ENCODE measurements at regions not wholly inside any gene's neighbourhood (a gene's known extent, or its start where the extent isn't known, plus 50 kb on each side); places are given as distances from the start of the nearest gene placed in this dataset.
"Not testable (repeated sequence)": the region's sequence is repeated elsewhere in the genome, so short reads cannot be mapped to it uniquely, and the experiment has no call there.

DNA sequence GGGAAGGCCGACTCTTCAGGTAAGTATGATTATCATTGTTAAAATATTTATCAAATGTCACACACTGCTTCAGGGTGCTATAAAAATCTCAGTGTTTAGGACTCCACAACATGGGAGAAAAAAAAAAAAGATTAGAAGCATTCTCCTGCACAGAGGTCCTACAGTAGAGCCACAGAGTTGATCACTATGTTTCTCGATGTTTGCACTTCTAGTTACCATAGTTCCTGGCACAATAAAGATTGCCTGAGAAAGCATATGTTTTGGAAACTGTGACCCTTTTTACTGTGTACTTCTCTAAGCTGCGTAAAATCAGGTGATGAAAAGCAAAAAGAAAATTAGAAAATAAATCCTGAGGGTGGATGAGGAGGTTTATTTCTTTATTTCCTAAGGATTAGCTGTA is 269.9 kb upstream of the SYNCRIP start:
- Mint-ChIP-seq H3K4me3 (no peak overlapping the region), H3K27me3 (ENCODE audit: insufficient read depth) (no peaks in the 10 kb centered on the region), H3K9me3 (no peaks in the 10 kb centered on the region), H3K36me3 (ENCODE audit: low read depth) (no peaks in the 10 kb centered on the region), H3K27ac (no peak overlapping the region), H3K4me1 (ENCODE audit: low read depth) (no peaks in the 10 kb centered on the region)
- no peak for DNase-seq (ENCODE audit: low spot score)
- intact Hi-C loops (cut with micrococcal nuclease) = no loop called here

DNA sequence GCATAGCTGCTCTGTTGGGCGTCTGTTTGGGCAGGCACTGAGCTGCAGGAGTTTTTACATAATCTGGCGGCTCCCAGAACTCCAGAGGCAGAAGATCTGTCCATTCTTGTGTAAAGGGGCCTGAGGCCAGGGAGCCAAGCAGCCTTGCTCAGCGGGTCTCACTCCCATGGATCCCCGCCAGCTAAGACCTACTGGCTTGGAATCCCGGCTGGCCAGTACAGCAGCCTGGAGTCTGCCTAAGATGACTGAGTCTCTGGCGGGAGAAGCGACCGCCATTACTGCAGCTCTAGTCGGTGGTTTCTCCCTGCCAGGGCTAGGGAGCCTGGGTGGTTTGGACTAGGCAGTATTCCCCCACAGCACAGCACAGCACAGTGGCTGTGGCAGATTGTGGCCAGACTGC is 268.4 kb upstream of the SYNCRIP start:
- H3K9me3 Mint-ChIP-seq = no peaks in the 10 kb centered on the region
- no peak for DNase-seq (ENCODE audit: low spot score)
- intact Hi-C loops (cut with micrococcal nuclease) = no loop called here
- H3K4me3 Mint-ChIP-seq = no peak overlapping the region
- no peak overlapping the region for H3K27ac Mint-ChIP-seq
- H3K4me1 Mint-ChIP-seq (ENCODE audit: low read depth) = no peaks in the 10 kb centered on the region
- no peaks in the 10 kb centered on the region for H3K27me3 Mint-ChIP-seq (ENCODE audit: insufficient read depth)
- H3K36me3 Mint-ChIP-seq (ENCODE audit: low read depth) = no peaks in the 10 kb centered on the region

GRCh38 chr6:85908120-85908519 is 265.4 kb upstream of the SYNCRIP start:
- H3K27me3 Mint-ChIP-seq (ENCODE audit: insufficient read depth); H3K4me3 Mint-ChIP-seq; DNase-seq (ENCODE audit: low spot score); H3K4me1 Mint-ChIP-seq (ENCODE audit: low read depth); intact Hi-C loops (cut with micrococcal nuclease); H3K27ac Mint-ChIP-seq; H3K9me3 Mint-ChIP-seq; H3K36me3 Mint-ChIP-seq (ENCODE audit: low read depth): not testable (repeated sequence)

DNA sequence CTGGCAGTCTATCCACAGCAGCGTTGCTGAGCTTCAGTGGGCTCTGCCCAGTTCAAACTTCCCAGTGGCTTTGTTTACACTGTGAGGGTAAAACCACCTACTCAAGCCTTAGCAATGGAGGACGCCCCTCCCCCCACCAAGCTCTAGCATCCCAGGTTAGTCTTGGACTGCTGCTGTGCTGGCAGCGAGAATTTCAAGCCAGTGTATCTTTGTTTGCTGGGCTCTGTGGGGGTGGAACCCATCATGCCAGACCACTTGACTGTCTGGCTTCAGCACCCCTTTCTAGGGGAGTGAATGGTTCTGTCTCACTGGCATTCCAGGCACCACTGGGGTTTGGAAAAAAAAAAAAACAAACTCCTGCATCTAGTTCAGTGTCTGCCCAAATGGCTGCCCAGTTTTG is 249.7 kb upstream of the SYNCRIP start:
- Mint-ChIP-seq H3K9me3 (peaks cover 6% of the 10 kb centered on the region), H3K27me3 (ENCODE audit: insufficient read depth) (no peaks in the 10 kb centered on the region), H3K4me1 (ENCODE audit: low read depth) (no peaks in the 10 kb centered on the region), H3K27ac (no peak overlapping the region), H3K4me3 (no peak overlapping the region), H3K36me3 (ENCODE audit: low read depth) (no peaks in the 10 kb centered on the region)
- intact Hi-C loops (cut with micrococcal nuclease) = no loop called here
- no peak for DNase-seq (ENCODE audit: low spot score)

GRCh38 chr6:85887461-85887860 is 244.8 kb upstream of the SYNCRIP start:
- intact Hi-C loops (cut with micrococcal nuclease) = no loop called here
- DNase-seq (ENCODE audit: low spot score) = no peak
- Mint-ChIP-seq H3K9me3 (no peaks in the 10 kb centered on the region), H3K27ac (no peak overlapping the region), H3K4me3 (no peak overlapping the region), H3K4me1 (ENCODE audit: low read depth) (no peaks in the 10 kb centered on the region), H3K27me3 (ENCODE audit: insufficient read depth) (no peaks in the 10 kb centered on the region), H3K36me3 (ENCODE audit: low read depth) (no peaks in the 10 kb centered on the region)

GRCh38 chr6:85868685-85869084 is 226.0 kb upstream of the SYNCRIP start:
- Mint-ChIP-seq H3K36me3 (ENCODE audit: low read depth) (no peaks in the 10 kb centered on the region), H3K27me3 (ENCODE audit: insufficient read depth) (no peaks in the 10 kb centered on the region), H3K4me3 (no peak overlapping the region), H3K9me3 (no peaks in the 10 kb centered on the region), H3K27ac (no peak overlapping the region), H3K4me1 (ENCODE audit: low read depth) (no peaks in the 10 kb centered on the region)
- DNase-seq (ENCODE audit: low spot score) = no peak
- intact Hi-C loops (cut with micrococcal nuclease) = no loop called here

DNA sequence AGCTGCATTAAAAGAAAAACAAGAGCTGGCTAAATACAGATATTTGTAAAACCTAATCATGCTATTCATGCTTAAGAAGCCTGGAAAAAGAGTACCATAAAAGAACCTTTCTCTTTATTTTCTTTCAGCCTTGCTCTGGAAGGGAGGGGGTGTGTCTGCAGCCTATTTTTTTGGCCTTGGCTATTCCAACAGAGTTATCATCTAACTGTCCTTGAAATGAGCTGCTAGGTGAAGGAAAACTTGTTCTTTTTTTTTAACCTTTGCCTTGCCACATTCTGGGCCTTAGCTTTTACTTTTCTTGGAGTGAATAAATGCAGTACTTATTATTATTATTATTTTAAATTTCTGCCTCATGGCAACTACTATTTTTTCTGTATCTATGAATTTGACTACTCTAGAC is 224.9 kb upstream of the SYNCRIP start:
- intact Hi-C loops (cut with micrococcal nuclease) = no loop called here

DNA sequence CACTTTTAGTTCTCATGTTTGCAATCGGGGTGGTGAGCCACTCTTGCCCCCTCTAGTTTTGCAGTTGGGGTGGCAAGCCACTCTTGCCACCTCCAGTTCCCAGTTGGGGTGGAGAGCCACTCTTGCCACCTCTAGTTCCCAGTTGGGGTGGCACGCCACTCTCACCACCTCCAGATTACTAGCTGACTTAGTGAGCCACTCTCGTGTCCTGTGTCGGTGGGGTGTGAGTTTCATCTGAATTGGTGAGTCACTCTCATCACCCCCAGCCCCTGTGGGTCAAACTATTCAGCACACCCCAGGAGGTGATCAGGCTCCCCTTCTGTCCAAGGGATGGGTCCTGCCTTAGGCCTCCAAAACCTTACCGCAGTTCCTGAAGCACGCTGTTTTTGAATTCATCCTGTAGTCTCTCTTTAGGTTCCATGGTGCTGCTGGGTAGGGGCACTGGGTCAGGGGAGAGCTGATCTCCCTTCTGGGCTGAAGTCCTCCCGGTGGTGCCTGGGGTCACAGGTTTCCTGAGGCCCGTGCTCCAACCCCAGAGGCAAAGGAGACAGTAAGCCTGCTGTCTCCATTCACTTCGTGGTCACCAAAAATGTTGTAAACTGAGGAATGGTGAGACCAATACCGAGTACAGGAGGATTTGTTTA is 224.2 kb upstream of the SYNCRIP start:
- DNase-seq (ENCODE audit: low spot score) = no peak
- Mint-ChIP-seq H3K27me3 (ENCODE audit: insufficient read depth) (no peaks in the 10 kb centered on the region), H3K36me3 (ENCODE audit: low read depth) (no peaks in the 10 kb centered on the region), H3K27ac (no peak overlapping the region), H3K9me3 (no peaks in the 10 kb centered on the region), H3K4me1 (ENCODE audit: low read depth) (no peaks in the 10 kb centered on the region), H3K4me3 (no peak overlapping the region)
- intact Hi-C loops (cut with micrococcal nuclease) = no loop called here

More for the DNA sequence above, 224.9 kb upstream of the SYNCRIP start:
- Mint-ChIP-seq H3K36me3 (ENCODE audit: low read depth) (no peaks in the 10 kb centered on the region), H3K27me3 (ENCODE audit: insufficient read depth) (no peaks in the 10 kb centered on the region), H3K4me3 (no peak overlapping the region), H3K4me1 (ENCODE audit: low read depth) (no peaks in the 10 kb centered on the region), H3K9me3 (no peaks in the 10 kb centered on the region), H3K27ac (no peak overlapping the region)
- DNase-seq (ENCODE audit: low spot score) = no peak

DNA sequence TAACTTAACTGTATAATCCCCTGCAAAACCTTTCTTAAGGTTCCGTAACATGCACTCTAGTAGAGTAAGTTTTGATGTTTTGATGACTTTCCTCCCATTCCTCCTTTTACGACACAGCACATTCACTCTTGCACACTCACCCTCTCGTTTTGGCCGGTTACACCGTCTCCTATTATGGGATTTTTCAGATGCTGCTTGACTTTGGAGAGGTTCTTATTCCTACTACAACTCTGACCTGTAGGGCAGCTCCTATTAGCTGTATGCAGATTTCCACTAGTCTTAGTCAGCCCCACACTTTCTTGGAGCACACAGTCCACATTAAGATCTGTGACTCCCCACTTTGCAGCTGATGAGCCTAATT is 223.7 kb upstream of the SYNCRIP start:
- Mint-ChIP-seq H3K9me3 (no peaks in the 10 kb centered on the region), H3K36me3 (ENCODE audit: low read depth) (no peaks in the 10 kb centered on the region), H3K4me1 (ENCODE audit: low read depth) (no peaks in the 10 kb centered on the region), H3K27me3 (ENCODE audit: insufficient read depth) (no peaks in the 10 kb centered on the region), H3K27ac (no peak overlapping the region), H3K4me3 (no peak overlapping the region)
- intact Hi-C loops (cut with micrococcal nuclease) = no loop called here
- no peak for DNase-seq (ENCODE audit: low spot score)

DNA sequence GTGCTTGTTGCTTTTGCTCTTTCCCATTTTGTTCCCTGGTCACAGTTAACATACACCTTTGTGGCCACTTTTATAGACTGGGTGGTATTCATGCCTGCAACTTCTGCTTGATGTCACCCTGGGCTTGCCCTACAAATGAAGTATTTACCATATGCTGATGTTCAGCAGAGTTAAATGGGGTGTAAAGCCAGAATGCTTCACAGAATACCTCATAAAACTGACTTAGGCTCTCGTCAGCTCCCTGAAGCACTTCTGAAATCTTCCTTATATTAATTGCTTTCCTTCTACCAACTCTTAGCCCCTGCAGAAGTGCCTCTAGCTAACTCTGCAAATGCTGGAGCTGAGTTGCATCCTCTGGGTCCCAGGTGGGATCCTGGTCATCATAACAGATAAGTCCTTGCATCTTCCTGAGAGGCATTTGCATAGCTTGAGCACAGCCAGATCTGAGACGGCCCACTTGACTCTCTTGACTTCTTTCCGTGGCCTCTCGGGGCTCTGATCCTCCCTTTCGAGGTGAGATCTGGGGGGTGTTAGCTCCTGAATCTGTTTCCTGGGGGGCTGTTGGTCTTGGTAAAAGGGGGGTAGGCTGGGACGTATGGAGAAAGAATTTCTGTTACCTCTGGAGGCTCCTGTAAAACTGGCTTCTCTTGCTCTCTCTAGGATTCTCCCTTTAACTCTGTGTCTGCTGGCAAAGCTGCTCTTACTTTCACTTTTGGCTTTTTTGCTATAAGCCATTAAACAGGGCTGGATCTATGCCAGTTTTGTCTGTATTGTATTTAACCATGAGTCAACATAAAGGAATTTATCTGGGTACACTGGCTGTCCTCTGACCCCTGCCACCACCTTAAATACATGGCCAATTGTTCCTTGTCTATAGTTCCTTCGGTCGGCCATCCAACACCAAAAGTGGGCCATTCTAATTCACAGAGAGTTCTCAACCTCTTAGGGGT is 223.0 kb upstream of the SYNCRIP start:
- intact Hi-C loops (cut with micrococcal nuclease) = no loop called here
- H3K4me3 Mint-ChIP-seq = no peak overlapping the region
- H3K36me3 Mint-ChIP-seq (ENCODE audit: low read depth) = no peaks in the 10 kb centered on the region

DNA sequence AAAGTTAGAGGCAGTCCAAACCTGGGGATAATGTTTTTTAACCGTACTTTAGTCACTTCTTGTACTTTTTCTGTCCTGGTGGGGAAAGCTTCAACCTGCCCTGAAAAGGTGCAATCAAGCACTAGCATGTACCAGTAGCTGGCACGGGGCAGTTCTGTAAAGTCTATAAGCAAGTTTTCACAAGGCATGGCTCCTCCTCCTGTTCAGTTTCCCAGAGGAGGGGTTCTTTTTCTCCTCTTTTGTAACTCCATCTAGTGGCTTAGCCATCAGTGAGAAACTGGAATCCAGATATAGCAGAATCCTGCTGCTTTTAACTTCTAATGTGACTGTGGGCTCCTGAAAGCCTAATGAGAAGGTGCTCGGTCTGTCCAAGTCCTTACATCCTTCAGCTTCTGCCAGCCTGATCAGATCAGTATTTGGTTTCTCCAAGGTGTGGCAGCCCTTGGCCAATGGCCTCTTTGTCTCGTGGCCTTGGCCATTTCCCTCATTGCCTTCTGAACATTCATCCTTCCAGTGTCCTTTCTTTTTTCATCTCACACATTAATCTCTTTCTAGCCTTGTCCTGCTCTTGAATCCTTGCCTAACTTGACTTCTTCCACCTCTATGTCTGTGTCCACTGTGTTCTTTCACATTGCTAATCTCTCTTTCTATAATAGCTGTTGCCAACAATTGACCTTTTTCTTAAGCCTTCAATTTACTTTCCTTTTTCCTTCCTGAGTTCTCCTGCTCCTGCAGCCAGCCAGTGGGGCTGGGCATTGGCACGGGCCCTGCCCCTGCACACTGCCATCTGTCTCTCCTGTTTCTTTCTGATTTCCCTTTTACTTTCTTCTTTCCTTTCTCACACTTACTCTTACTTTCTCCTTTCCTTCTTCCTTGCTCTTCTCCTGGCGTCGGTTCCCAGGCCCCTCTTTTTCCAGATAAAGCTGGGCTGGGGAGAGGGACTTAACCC is 222.0 kb upstream of the SYNCRIP start:
- Mint-ChIP-seq H3K36me3 (ENCODE audit: low read depth) (no peaks in the 10 kb centered on the region), H3K9me3 (no peaks in the 10 kb centered on the region), H3K27ac (no peak overlapping the region), H3K4me3 (no peak overlapping the region), H3K27me3 (ENCODE audit: insufficient read depth) (no peaks in the 10 kb centered on the region), H3K4me1 (ENCODE audit: low read depth) (no peaks in the 10 kb centered on the region)
- intact Hi-C loops (cut with micrococcal nuclease) = no loop called here
- no peak for DNase-seq (ENCODE audit: low spot score)

More for the DNA sequence above, 223.0 kb upstream of the SYNCRIP start:
- H3K4me1 Mint-ChIP-seq (ENCODE audit: low read depth) = no peaks in the 10 kb centered on the region
- no peaks in the 10 kb centered on the region for H3K9me3 Mint-ChIP-seq
- no peak for DNase-seq (ENCODE audit: low spot score)
- H3K27ac Mint-ChIP-seq = no peak overlapping the region
- no peaks in the 10 kb centered on the region for H3K27me3 Mint-ChIP-seq (ENCODE audit: insufficient read depth)

DNA sequence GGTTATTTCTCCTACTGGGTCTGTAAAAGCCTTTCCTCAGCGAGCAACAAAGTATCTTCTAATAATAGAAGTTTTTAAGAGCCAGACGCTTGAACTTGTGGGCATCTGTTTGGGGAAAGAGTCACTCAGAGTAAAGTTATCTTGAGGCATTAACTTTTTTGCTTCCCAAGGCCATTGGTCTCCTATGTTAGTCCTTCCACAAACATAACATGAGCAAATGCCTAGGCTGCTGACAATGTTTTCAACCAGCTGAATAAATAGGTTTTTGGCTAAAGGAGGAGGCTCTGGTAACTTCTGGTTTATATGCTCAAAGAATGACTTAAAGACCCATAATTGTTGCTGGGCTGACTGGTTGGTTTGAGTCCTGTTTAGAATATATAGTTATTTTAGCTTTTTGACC is 213.5 kb upstream of the SYNCRIP start:
- DNase-seq (ENCODE audit: low spot score) = no peak
- Mint-ChIP-seq H3K36me3 (ENCODE audit: low read depth) (no peaks in the 10 kb centered on the region), H3K9me3 (no peaks in the 10 kb centered on the region), H3K27me3 (ENCODE audit: insufficient read depth) (no peaks in the 10 kb centered on the region), H3K4me1 (ENCODE audit: low read depth) (no peaks in the 10 kb centered on the region), H3K4me3 (no peak overlapping the region), H3K27ac (no peak overlapping the region)
- intact Hi-C loops (cut with micrococcal nuclease) = no loop called here

Data from activated T-helper 1 cell treated with anti-CD3 and anti-CD28 coated beads, Interleukin-12 subunit alpha, Interleukin-12 subunit beta, Interleukin-2, Interleukin-4 antibody, amounts not matched to agents 30 ng/mL and 10 ng/mL and 1 ng/mL, durations not matched to agents 14 hours and 24 hours and 36 hours (primary cell).